ENCODE measurements at regions not wholly inside any gene's neighbourhood (a gene's known extent, or its start where the extent isn't known, plus 50 kb on each side); places are given as distances from the start of the nearest gene placed in this dataset.
"Not testable (repeated sequence)": the region's sequence is repeated elsewhere in the genome, so short reads cannot be mapped to it uniquely, and the experiment has no call there.

DNA sequence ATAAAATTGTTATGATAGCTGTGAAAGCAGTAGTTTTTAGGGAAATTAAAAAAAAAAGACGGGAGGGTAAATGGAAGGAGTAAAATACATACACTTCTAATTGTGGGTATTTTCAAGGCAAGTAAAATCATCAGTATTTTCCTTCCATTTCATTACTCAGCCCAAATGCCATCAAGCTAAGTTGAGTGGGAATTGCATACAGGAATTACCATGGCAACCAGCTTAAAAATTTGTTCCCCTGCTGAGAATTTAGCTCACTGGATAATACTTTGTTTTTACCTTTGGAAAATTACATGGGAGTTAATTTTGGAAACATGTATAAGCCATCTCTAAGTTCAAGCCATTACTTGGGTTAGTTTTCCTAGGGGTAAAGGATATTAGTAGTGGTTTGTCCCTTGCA is 1873.4 kb downstream of the LRRC4C start:
- Histone ChIP-seq H3K36me3 (ENCODE audit: insufficient read depth, low read length) (no peaks in the 10 kb centered on the region), H3K9ac (ENCODE audit: low read depth, low read length) (no peak overlapping the region), H3K4me1 (ENCODE audit: insufficient read depth, low read length) (no peaks in the 10 kb centered on the region), H3K9me3 (ENCODE audit: control insufficient read depth, insufficient read depth, low read length) (no peaks in the 10 kb centered on the region)

- Histone ChIP-seq H3K9me3 (ENCODE audit: control insufficient read depth, insufficient read depth, low read length) (no peaks in the 10 kb centered on the region), H3K36me3 (ENCODE audit: insufficient read depth, low read length) (no peaks in the 10 kb centered on the region), H3K9ac (ENCODE audit: low read depth, low read length) (no peak overlapping the region), H3K4me1 (ENCODE audit: insufficient read depth, low read length) (no peaks in the 10 kb centered on the region)
Observed at GRCh38 chr11:39571081-39571480, 1888.4 kb downstream of the LRRC4C start.

DNA sequence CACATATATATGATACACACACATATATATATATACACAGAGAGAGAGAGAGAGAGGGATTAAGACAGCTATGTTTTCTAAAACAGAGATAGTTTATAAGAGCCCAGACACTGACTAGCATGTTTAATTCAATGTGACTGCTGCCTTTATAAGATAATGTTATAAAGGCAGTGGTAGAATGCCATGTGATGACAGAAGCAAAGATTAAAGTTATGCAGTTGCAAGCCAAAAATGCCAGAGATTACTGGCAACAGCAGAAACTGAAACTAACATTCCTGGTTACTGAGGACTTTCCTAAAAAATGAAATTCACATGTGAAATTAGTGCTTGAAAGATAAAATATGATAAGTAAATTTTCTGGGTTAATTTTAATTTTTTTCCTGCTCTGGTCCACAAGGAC is 1888.9 kb downstream of the LRRC4C start:
- no peaks in the 10 kb centered on the region for H3K4me1 ChIP-seq (ENCODE audit: insufficient read depth, low read length)
- no peaks in the 10 kb centered on the region for H3K9me3 ChIP-seq (ENCODE audit: control insufficient read depth, insufficient read depth, low read length)
- H3K36me3 ChIP-seq (ENCODE audit: insufficient read depth, low read length), result no peaks in the 10 kb centered on the region
- no peak overlapping the region for H3K9ac ChIP-seq (ENCODE audit: low read depth, low read length)

DNA sequence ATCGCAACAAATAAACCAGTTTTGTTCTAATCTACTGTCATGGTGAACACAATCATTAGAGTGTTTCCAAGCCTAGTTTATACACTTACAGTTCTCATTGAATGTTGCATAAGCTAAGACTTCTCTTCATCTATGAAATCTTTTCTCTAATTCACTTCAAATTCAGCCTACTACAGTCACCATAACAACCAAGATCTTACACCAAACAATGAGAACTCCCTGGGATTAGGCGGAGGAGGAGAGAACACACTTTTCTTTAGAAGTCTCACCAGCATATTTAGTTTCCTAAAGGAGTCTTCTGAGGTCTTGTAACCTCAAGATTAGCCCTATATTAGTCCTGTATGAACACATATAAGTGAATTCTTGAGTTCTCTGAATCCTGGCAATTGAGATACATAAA is 1889.7 kb downstream of the LRRC4C start:
- H3K9me3 ChIP-seq (ENCODE audit: control insufficient read depth, insufficient read depth, low read length), result no peaks in the 10 kb centered on the region
- H3K4me1 ChIP-seq (ENCODE audit: insufficient read depth, low read length), result no peaks in the 10 kb centered on the region
- no peak overlapping the region for H3K9ac ChIP-seq (ENCODE audit: low read depth, low read length)
- no peaks in the 10 kb centered on the region for H3K36me3 ChIP-seq (ENCODE audit: insufficient read depth, low read length)

GRCh38 chr11:39542460-39542859 is 1917.0 kb downstream of the LRRC4C start:
- H3K9ac ChIP-seq (ENCODE audit: low read depth, low read length), result peak overlapping the region; percentile 12; the same call in 1 of the 2 replicates
- peaks cover 12% of the 10 kb centered on the region for H3K4me1 ChIP-seq (ENCODE audit: insufficient read depth, low read length)
- H3K36me3 ChIP-seq (ENCODE audit: insufficient read depth, low read length), result no peaks in the 10 kb centered on the region
- H3K9me3 ChIP-seq (ENCODE audit: control insufficient read depth, insufficient read depth, low read length), result no peaks in the 10 kb centered on the region

DNA sequence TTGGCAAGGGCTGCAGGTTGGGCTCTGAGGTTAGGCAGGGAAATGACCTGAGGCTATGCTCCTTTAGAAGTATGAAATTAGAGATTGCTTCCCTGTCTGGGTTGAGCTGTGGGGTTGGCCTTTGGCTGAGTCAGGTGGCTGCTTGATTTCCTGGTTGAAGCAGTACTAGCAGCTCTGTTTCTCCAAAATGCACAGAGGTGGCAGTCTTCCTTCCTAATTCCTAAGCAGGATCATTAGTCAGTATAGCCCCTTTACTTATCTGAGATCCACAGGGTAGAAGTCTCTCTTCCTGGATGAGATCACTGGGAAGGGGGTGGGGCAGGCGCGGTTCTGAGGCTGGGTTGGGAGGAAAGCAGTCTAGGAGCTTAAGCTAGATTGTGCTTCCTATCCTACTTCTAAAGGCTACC is 1917.5 kb downstream of the LRRC4C start:
- no peaks in the 10 kb centered on the region for H3K36me3 ChIP-seq (ENCODE audit: insufficient read depth, low read length)
- H3K9ac ChIP-seq (ENCODE audit: low read depth, low read length), result peak overlapping the region; percentile 12; the same call in 1 of the 2 replicates
- H3K4me1 ChIP-seq (ENCODE audit: insufficient read depth, low read length), result peaks cover 12% of the 10 kb centered on the region
- no peaks in the 10 kb centered on the region for H3K9me3 ChIP-seq (ENCODE audit: control insufficient read depth, insufficient read depth, low read length)

DNA sequence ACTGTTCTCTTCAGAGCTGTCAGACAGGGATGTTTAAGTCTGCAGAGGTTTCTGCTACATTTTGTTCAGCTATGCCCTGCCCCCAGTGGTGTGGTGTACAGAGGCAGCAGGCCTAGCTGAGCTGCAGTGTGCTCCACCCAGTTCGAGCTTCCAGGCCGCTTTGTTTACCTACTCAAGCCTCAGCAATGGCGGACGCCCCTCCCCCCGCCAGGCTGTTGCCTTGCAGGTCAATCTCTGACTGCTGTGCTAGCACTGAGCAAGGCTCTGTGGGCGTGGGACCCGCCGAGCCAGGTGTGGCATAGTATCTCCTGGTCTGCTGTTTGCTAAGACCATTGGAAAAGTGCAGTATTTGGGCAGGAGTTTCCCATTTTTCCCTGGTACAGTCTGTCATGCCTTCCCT is 1923.1 kb downstream of the LRRC4C start:
- H3K9ac ChIP-seq (ENCODE audit: low read depth, low read length); H3K36me3 ChIP-seq (ENCODE audit: insufficient read depth, low read length); H3K4me1 ChIP-seq (ENCODE audit: insufficient read depth, low read length); H3K9me3 ChIP-seq (ENCODE audit: control insufficient read depth, insufficient read depth, low read length): not testable (repeated sequence)

All from ES-I3 (cell line).